KMS-11 (cell line): ENCODE measurements at regions not wholly inside any gene's neighbourhood (a gene's known extent, or its start where the extent isn't known, plus 50 kb on each side); places are given as distances from the start of the nearest gene placed in this dataset.
"Not testable (repeated sequence)": the region's sequence is repeated elsewhere in the genome, so short reads cannot be mapped to it uniquely, and the experiment has no call there.

Experiments used
- H2AFZ ChIP-seq: fragments of 200-600 bp; sonication (generic); 2 replicates; pipeline ENCODE4 v1.6.1; 2016; ENCODE audit warnings: antibody characterized with exemption, mixed run types, low read depth
- H3K27ac ChIP-seq: fragments of 200-600 bp; sonication (generic); 2 replicates; pipeline ENCODE4 v1.6.1; 2016; ENCODE audit warnings: mild to moderate bottlenecking, mixed run types
- H3K27me3 ChIP-seq: fragments of 200-600 bp; sonication (generic); 2 replicates; pipeline ENCODE4 v1.6.1; 2017; ENCODE audit warnings: mild to moderate bottlenecking, low read depth, mixed run types, moderate library complexity; ENCODE audit not compliant: insufficient read depth
- H3K36me3 ChIP-seq: fragments of 200-600 bp; sonication (generic); 2 replicates; pipeline ENCODE4 v1.6.1; 2017; ENCODE audit warnings: mild to moderate bottlenecking, mixed run types; ENCODE audit not compliant: insufficient read depth
- H3K4me1 ChIP-seq: fragments of 200-600 bp; sonication (generic); 2 replicates; pipeline ENCODE4 v1.6.1; 2016; ENCODE audit warnings: mild to moderate bottlenecking, low read depth, mixed run types; ENCODE audit not compliant: poor library complexity, severe bottlenecking
- H3K4me2 ChIP-seq: fragments of 200-600 bp; sonication (generic); 2 replicates; pipeline ENCODE4 v1.7.0; 2016; ENCODE audit warnings: mild to moderate bottlenecking, mixed run types
- H3K4me3 ChIP-seq: fragments of 200-600 bp; sonication (generic); IDR thresholded peaks from 2 replicates; pipeline ENCODE4 v1.6.1; 2017; ENCODE audit warnings: low read depth, low read length, mixed read lengths; ENCODE audit not compliant: insufficient read depth
- H3K79me2 ChIP-seq: fragments of 200-600 bp; sonication (generic); 2 replicates; pipeline ENCODE4 v1.6.1; 2016; ENCODE audit warnings: low read depth, mixed run types; ENCODE audit not compliant: insufficient read depth
- H3K9ac ChIP-seq: fragments of 200-600 bp; sonication (generic); 2 replicates; pipeline ENCODE4 v1.6.1; 2016; ENCODE audit warnings: mild to moderate bottlenecking, mixed run types
- H4K20me1 ChIP-seq: fragments of 200-600 bp; sonication (generic); 2 replicates; pipeline ENCODE4 v1.6.1; 2016; ENCODE audit warnings: mild to moderate bottlenecking, mixed run types; ENCODE audit not compliant: insufficient read depth

GRCh38 chr16:15207202-15207981, 113.3 kb upstream of the RRN3 start:
- not testable (repeated sequence) for H2AFZ ChIP-seq, H3K9ac ChIP-seq, H3K27me3 ChIP-seq, H3K4me1 ChIP-seq, H3K27ac ChIP-seq, H3K4me3 ChIP-seq, H3K4me2 ChIP-seq, H3K79me2 ChIP-seq, H4K20me1 ChIP-seq, H3K36me3 ChIP-seq

DNA sequence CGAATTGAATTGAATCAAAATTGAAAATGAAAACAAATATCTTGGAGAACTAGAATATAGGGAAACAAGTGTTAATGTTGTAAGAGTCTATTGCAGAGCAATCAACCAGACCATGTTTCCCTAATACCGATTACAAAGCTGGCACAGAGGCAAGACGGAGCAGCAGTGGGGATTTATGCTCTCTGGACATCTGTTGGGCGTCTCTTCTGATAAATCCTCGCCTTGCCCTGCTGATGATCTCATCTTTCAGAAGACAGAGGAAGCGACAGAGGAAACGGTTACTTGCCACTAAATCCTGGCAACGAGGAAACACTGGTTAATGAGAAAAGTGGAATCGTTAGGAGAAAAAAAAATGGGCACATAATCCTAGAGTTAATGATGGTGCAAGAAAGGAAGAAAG, 112.4 kb upstream of the RRN3 start:
- not testable (repeated sequence) for H3K4me3 ChIP-seq, H2AFZ ChIP-seq, H3K4me1 ChIP-seq, H3K36me3 ChIP-seq, H4K20me1 ChIP-seq, H3K27me3 ChIP-seq, H3K27ac ChIP-seq, H3K9ac ChIP-seq, H3K79me2 ChIP-seq, H3K4me2 ChIP-seq

- H3K4me1 ChIP-seq, H3K9ac ChIP-seq, H3K79me2 ChIP-seq, H3K36me3 ChIP-seq, H3K27me3 ChIP-seq, H3K4me3 ChIP-seq, H2AFZ ChIP-seq, H3K4me2 ChIP-seq, H3K27ac ChIP-seq, H4K20me1 ChIP-seq: not testable (repeated sequence)
Measured at GRCh38 chr16:15205939-15206338, 111.9 kb upstream of the RRN3 start.

DNA sequence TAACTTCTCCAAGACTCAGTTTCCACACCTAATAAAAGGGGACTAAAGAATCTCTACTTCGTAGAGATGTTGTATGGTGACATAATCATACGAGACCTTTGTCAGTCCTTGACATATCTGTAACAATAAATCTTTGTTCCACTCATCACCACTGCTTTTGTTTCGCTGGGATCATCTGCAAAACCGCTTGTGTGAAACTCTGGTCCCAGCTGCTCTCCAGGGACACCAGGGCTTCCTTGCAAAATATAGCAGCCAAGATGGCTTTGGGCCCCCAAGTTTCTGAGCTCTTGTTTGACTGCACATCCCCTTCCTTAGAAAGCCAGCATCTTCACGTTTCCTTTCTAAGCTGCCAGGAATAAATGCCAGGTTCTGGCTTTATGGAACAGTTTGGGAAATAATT, 110.5 kb upstream of the RRN3 start:
- not testable (repeated sequence) for H3K27ac ChIP-seq, H3K79me2 ChIP-seq, H3K27me3 ChIP-seq, H2AFZ ChIP-seq, H4K20me1 ChIP-seq, H3K4me3 ChIP-seq, H3K4me1 ChIP-seq, H3K4me2 ChIP-seq, H3K9ac ChIP-seq, H3K36me3 ChIP-seq

DNA sequence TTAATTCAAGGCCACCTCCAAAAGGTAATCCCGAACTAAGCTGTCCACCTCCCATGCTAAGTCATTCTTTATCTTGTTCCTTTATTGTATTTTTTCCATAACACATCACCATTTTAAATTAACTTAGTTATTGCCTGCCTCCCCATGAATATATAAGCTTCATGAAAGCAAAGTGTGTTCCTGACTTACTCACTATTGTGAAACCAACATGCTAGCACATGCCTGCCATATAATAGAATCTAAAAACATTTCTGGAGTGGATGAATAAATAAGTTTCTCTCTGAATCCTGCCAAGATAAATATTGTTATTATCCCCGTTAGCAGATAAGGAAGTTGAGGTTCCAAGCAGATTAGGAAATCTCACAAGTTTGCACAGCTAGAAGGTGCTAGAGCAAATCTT, 98.7 kb upstream of the RRN3 start:
- not testable (repeated sequence) for H3K27me3 ChIP-seq, H3K4me3 ChIP-seq, H3K79me2 ChIP-seq, H3K27ac ChIP-seq, H4K20me1 ChIP-seq, H3K4me2 ChIP-seq, H2AFZ ChIP-seq, H3K9ac ChIP-seq, H3K4me1 ChIP-seq, H3K36me3 ChIP-seq

- H2AFZ ChIP-seq, H3K79me2 ChIP-seq, H3K9ac ChIP-seq, H3K4me3 ChIP-seq, H3K4me2 ChIP-seq, H3K36me3 ChIP-seq, H4K20me1 ChIP-seq, H3K4me1 ChIP-seq, H3K27me3 ChIP-seq, H3K27ac ChIP-seq: not testable (repeated sequence)
Measured at GRCh38 chr16:15192197-15192596, 98.1 kb upstream of the RRN3 start.

DNA sequence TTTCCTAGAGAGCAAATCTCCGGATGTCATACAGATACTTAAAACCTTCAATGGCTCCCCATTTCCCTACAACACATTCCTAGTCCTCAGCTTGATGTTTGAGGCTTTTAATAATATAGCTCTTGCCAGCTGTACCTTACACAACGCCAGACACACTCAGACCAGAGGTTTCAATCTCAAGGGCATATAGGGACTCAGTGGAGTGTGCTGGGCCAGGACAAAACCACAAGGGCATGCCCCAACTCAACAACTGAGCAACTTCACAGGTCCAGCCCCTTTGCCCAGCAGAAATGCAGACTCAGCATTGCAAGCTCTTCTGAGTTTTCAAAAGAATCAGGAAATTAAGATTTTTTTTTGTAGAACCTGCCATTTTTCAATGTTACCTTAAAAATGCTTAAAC, 95.4 kb upstream of the RRN3 start:
- not testable (repeated sequence) for H2AFZ ChIP-seq, H3K4me1 ChIP-seq, H3K27me3 ChIP-seq, H3K9ac ChIP-seq, H3K36me3 ChIP-seq, H3K4me2 ChIP-seq, H4K20me1 ChIP-seq, H3K4me3 ChIP-seq, H3K79me2 ChIP-seq, H3K27ac ChIP-seq
